ENCODE measurements at regions not wholly inside any gene's neighbourhood (a gene's known extent, or its start where the extent isn't known, plus 50 kb on each side); places are given as distances from the start of the nearest gene placed in this dataset.
A peak's percentile ranks its signal among the peaks of the same experiment; 100 is the strongest.
"Not testable (repeated sequence)": the region's sequence is repeated elsewhere in the genome, so short reads cannot be mapped to it uniquely, and the experiment has no call there.

- no peak for DNase-seq
These were observed 718.0 kb upstream of the CDH10 start for GRCh38 chr5:25362799-25363198.

- no peak for DNase-seq
These were observed 714.1 kb upstream of the CDH10 start for GRCh38 chr5:25358919-25359318.

GRCh38 chr5:25357605-25358004 lies 712.8 kb upstream of the CDH10 start:
- no peak for DNase-seq

GRCh38 chr5:25349746-25350145 lies 705.0 kb upstream of the CDH10 start:
- DNase-seq = no peak

GRCh38 chr5:25345240-25345771 lies 700.5 kb upstream of the CDH10 start:
- DNase-seq = peak; percentile 7

GRCh38 chr5:25339541-25339940 lies 694.8 kb upstream of the CDH10 start:
- DNase-seq = no peak

- no peak for DNase-seq
These were observed 689.6 kb upstream of the CDH10 start for GRCh38 chr5:25334350-25334749.

GRCh38 chr5:25330721-25331120 lies 685.9 kb upstream of the CDH10 start:
- DNase-seq = no peak

- DNase-seq = no peak
These were observed 682.4 kb upstream of the CDH10 start for GRCh38 chr5:25327172-25327571.

GRCh38 chr5:25301836-25302235 lies 657.1 kb upstream of the CDH10 start:
- no peak for DNase-seq

- no peak for DNase-seq
These were observed 650.3 kb upstream of the CDH10 start for GRCh38 chr5:25295067-25295466.

GRCh38 chr5:25289766-25290165 lies 645.0 kb upstream of the CDH10 start:
- not testable (repeated sequence) for DNase-seq

GRCh38 chr5:25286319-25286718 lies 641.5 kb upstream of the CDH10 start:
- DNase-seq = no peak

GRCh38 chr5:25285136-25285535 lies 640.4 kb upstream of the CDH10 start:
- no peak for DNase-seq

- not testable (repeated sequence) for DNase-seq
These were observed 618.7 kb upstream of the CDH10 start for GRCh38 chr5:25263507-25263906.

- DNase-seq = no peak
These were observed 617.4 kb upstream of the CDH10 start for GRCh38 chr5:25262221-25262620.

- no peak for DNase-seq
These were observed 610.4 kb upstream of the CDH10 start for GRCh38 chr5:25255128-25255527.

- no peak for DNase-seq
These were observed 597.2 kb upstream of the CDH10 start for GRCh38 chr5:25241981-25242380.

- not testable (repeated sequence) for DNase-seq
These were observed 593.9 kb upstream of the CDH10 start for GRCh38 chr5:25238720-25239119.

GRCh38 chr5:25224316-25224982 lies 579.7 kb upstream of the CDH10 start:
- DNase-seq = no peak

- peak; percentile 7 for DNase-seq
These were observed 555.1 kb upstream of the CDH10 start for GRCh38 chr5:25199902-25200301.

GRCh38 chr5:25190521-25191000 lies 545.8 kb upstream of the CDH10 start:
- no peak for DNase-seq

- no peak for DNase-seq
These were observed 536.5 kb upstream of the CDH10 start for GRCh38 chr5:25181249-25181648.

GRCh38 chr5:25162616-25163015 lies 517.8 kb upstream of the CDH10 start:
- not testable (repeated sequence) for DNase-seq

GRCh38 chr5:25160891-25161290 lies 516.1 kb upstream of the CDH10 start:
- DNase-seq = no peak

Data from NCI-H2227 treated with DMSO at 0.1 percent for 48 hours (cell line).